H1 (cell line): ENCODE measurements at regions not wholly inside any gene's neighbourhood (a gene's known extent, or its start where the extent isn't known, plus 50 kb on each side); places are given as distances from the start of the nearest gene placed in this dataset. TPM values are rescaled to one million over a fixed set of nuclear protein-coding genes. Genes with fewer than 3 reads are reported as not detected.

Experiments
- small RNA-seq: library from polyadenylated mRNA; stranded (forward); fragments of <200 nt; extraction: miRNeasy Mini kit (QIAGEN cat#:217004); gene quantifications from one replicate; pipeline ENCODE3, GENCODE V24; 2013; ENCODE audit not compliant: insufficient read depth

Small RNA genes lying in the stretch of these regions (small RNA-seq; reads per million reads assigned to genes)
- not detected for gene RNU6-1319P
